Frontal cortex (tissue), 3 donors: ENCODE measurements at regions not wholly inside any gene's neighbourhood (a gene's known extent, or its start where the extent isn't known, plus 50 kb on each side); places are given as distances from the start of the nearest gene placed in this dataset.

ENCODE experiments used
- DNase-seq, 2 donors: peaks; one replicate each; pipeline ENCODE4 v3.0.0; 2012; ENCODE audit warnings: low spot score in 2 of 2
- FAIRE-seq: peaks from 2 replicates; lab custom pipeline; 2012; peaks lifted over from hg19 to GRCh38; lab: Jason Lieb, UNC
- donor health status: control.
- donor health status: control.
- donor health status: control.

GRCh38 chr12:63292471-63293221, 141.6 kb upstream of the AVPR1A start:
- no peak for FAIRE-seq
- no peak for DNase-seq

DNA sequence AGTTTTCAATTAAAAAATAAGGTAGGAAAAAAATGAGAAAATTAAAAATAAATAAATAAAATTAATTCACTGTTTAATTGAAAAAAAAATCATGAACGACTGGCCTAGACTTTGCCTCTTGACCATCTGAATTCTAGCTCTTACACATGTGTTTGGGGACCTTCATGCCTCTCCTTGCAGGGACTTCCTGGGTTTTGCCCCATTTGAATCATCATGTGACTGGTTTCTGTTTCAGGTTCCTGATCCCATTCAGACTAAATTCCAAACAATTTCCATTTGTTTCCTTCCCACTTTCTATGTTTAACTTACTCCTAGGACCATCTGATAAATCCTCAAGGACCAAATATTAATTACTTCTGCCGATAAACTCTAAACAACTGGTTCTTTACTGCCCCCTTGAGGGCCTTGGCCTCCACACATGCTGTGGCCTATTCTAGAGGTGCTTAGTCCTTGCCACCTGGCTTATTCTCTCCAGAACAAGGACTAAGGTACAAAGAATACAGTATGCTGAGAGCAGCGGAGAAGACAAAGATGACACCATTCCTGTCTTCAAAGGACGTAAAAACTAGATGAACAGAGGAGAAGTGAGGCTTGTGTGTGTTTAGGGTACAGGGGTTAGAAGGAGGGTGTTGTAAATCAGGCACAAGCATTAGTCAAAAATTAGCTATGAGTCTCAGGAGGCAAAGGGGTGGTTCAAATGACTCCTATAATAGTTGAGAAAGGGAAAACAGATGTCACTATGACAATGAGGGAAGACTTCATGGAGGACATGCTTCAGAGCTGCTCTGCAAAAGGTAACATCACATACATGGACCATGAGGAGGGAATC, 125.8 kb upstream of the AVPR1A start:
- DNase-seq (no peak), FAIRE-seq (no peak)

DNA sequence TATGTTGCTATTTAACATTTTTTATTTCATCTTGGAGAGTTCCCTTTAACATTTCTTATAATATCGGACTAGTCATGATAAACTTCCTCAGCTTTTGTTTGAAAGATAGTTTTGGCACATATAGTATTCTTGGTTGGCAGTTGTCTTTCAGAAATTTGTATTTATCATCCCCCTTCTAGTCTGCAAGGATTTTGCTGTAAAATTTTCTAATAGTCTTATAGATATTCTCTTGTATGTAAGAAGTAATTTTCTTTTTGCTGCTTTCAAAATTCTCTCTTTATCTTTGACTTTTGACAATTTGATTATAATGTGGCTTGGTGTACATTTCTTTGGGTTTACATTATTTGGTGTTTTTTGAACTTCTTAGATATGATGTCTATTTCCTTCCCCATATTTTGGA, 116.0 kb upstream of the AVPR1A start:
- DNase-seq = no peak
- FAIRE-seq = no peak

DNA sequence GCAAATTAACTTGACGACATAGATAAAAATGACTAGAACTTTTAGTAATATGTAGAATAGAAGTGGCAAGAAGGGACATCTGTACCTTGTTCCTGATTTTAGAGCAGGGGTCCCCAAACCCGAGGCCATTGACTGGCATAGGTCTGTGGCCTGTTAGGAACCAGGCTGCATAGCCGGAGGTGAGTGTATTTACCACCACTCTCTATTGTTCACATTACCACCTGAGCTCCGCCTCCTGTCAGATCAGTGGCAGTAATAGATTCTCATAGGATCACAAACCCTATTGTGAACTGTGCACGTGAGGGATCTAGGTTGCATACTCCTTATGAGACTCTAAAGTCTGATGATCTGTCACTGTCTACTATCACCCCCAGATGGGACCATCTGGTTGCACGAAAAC, 113.6 kb upstream of the AVPR1A start:
- no peak for DNase-seq
- FAIRE-seq = no peak

GRCh38 chr12:63250486-63250885, 99.5 kb upstream of the AVPR1A start:
- no peak for DNase-seq
- FAIRE-seq = no peak

DNA sequence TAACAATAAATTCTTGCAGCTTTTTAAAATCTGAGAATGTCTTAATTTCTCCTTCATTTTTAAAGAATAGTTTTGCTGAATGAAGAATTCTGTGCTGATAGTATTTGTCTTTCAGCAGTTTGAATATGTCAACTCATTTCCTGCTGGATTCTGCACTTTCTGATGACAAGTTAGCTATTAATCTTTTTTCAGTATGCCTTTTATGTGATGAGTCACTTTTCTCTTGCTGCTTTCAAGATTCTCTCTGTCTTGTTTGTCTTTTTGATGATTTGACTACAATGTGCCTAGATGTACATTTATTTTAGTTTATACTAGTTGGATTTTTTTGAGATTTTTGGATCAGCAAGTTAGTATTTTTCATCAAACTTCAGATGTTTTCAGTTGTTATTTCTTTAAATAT, 87.9 kb upstream of the AVPR1A start:
- FAIRE-seq = no peak
- no peak for DNase-seq

DNA sequence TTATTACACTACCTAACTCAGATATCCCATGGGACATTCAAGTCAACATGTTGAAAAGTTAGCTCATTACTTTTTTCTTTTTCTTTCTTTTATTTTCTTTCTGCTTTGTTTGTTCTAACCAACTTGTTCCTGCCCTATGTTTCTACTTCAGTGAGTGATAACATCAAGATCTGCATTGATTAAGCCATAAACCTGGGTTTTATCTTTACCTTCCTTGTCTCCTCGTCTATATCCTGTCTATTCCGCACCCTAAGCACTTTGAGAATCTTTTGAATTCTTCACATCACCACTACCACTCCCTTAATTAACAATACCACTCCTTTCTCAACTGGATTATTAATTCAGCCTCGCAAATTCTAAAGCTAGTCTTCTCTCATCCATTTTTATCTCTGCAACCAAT, 81.9 kb upstream of the AVPR1A start:
- FAIRE-seq (no peak), DNase-seq (no peak)

GRCh38 chr12:63228853-63229252, 77.9 kb upstream of the AVPR1A start:
- no peak for DNase-seq
- FAIRE-seq = no peak

DNA sequence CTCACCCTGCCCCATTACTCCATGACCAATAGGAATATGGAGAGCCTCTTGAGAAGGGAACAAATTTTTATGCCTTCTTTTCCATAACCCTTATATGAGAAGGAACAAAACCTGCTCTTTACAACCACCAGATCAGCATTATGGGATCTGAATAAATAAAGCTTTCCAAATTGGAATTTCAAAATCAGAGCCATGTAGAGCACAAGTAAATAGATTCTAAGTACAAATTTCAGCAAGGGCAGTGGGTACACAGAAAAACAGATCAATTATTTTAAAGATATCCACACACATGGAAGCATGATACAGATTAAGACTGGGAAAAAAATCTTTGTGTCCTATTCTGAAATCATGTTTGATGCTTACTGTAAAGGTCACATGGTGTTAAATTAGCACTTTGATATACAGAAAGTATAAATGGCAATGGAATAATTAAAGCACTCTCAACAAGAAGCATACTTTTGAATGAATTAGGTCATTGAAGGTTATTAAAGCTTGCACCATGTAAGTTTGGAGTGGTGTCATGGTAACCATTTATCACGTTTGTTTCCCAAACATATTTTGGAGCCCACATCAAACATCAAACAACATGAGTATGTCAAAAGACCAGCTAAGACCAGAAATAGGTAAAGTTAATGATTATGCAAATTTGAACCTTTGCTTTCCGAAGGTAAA, 75.9 kb upstream of the AVPR1A start:
- DNase-seq (no peak), FAIRE-seq (no peak)

- DNase-seq (no peak), FAIRE-seq (no peak)
These were observed 73.4 kb upstream of the AVPR1A start for GRCh38 chr12:63224396-63224795.

DNA sequence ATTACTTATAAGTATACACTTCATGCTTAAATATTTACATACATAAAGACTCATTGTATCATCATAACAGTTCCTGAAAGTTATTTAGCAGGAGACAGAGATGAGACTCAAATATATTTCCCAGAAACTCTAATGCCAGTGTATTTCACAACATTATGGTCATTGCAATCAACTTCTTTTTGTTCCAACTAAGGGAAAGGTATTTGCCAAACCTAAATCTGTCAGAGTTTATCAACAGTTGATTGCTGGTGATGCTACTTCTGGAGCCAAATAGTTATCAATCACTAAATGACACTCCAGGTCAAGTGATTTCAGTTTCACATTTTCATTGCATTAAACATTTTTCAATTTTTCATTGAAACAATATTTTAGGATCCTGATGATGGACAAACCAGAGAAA, 72.1 kb upstream of the AVPR1A start:
- DNase-seq (no peak), FAIRE-seq (no peak)

- no peak for FAIRE-seq
These were observed 71.6 kb upstream of the AVPR1A start for GRCh38 chr12:63222582-63222981.

DNA sequence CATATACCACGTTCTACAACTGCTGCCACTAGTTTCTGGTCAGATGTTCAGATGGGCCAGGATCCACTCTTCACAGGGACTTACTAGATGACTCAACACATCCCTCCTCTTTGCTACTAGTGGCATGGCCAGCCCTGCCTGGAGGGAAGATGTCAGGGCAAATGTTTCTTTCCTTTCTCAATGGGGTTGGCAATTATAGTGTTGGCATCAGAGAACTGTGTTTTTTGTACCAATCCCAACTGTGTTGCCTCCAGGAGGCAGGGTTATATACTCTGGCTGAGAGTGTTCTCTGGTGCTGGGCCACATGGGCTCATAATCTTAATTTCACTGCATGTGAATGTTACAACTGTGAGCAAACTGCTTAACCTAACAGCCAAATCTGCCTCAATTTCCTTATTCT, 69.9 kb upstream of the AVPR1A start:
- FAIRE-seq = no peak
- no peak for DNase-seq

More at GRCh38 chr12:63222582-63222981, 71.6 kb upstream of the AVPR1A start:
- DNase-seq = no peak

DNA sequence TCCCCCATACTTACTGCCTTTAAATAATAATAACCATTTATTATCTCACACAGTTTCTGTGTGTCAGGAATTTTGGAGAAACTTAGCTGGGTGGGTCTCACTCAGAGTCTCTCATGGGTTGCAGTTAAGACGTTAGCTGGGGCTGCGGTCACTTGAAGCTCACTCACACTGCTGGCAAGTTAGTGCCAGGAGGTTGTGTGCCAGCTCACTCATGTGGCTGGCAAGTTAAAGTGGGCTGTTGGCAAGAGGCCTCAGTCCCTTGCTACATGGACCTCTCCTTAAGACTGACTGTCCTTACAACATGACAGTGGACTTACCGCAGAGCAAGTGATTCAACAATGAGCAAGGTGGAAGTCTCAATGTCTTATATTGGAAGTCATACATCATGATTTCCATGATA, 61.3 kb upstream of the AVPR1A start:
- FAIRE-seq = no peak
- DNase-seq = no peak

DNA sequence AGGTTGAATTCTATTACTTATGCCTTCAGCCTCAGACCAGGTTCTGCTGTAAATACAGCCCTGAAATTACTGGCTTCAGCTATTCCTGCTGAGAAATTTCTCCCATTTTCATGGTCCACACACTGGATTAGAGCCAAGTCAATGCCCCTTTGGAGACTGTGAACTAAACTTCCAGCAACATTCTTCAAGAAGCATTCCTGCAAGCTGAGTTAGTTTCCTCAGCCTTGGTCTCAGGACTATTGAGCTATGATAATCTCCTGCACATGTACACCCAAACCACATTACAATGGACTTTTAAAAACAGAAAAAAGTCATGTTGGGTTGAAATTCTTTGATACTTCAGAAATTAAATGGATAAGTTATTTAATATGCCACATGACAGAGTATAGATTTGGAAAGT, 58.0 kb upstream of the AVPR1A start:
- FAIRE-seq = no peak

GRCh38 chr12:63206909-63207308, 55.9 kb upstream of the AVPR1A start:
- no peak for FAIRE-seq
- DNase-seq = no peak

More for the DNA sequence above, 58.0 kb upstream of the AVPR1A start:
- DNase-seq = no peak

DNA sequence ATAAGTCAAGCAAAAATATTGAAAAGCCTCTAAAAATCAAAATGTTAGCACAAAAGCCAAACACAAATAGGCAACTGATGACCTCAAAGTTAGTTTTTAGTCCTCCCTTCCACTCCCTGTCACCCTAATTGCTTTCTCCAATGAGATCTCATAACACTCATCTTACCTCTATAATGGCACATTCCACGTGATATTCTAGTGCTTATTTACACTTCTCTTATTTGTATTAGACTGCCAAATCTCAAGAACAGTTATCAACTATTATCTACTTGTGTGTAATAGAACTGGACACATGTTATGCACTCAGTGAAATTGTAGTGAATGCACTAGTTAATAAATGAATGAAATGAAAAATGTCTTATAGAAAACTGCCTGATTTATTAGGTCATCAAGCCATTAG, 55.5 kb upstream of the AVPR1A start:
- no peak for FAIRE-seq
- DNase-seq = no peak
